Activated CD8-positive, alpha-beta T cell treated with anti-CD3 and anti-CD28 coated beads for 36 hours (primary cell): ENCODE measurements at regions not wholly inside any gene's neighbourhood (a gene's known extent, or its start where the extent isn't known, plus 50 kb on each side); places are given as distances from the start of the nearest gene placed in this dataset.

ENCODE experiments used
- ATAC-seq: fragments of 200-7000 bp; cut with Tn5 transposase; one replicate; pipeline ENCODE4 v1.10.0; 2021; ENCODE audit warnings: mild to moderate bottlenecking, moderate library complexity
- CTCF ChIA-PET: fragments of 350-600 bp; sonication (Branson Sonifier 250); formaldehyde crosslinking; loops from one replicate; lab custom pipeline; 2021; ENCODE audit warnings: antibody characterized with exemption; lab: Charles Lee
- POLR2A ChIA-PET: fragments of 350-600 bp; sonication (Branson Sonifier 250); formaldehyde crosslinking; loops from one replicate; lab custom pipeline; 2021; ENCODE audit warnings: antibody characterized with exemption; lab: Charles Lee
- DNase-seq: peaks from one replicate; pipeline ENCODE4 v3.0.0-alpha.2; 2020
- H3K27ac Mint-ChIP-seq: one replicate; pipeline ENCODE4 v1.8.0; 2021; ENCODE audit warnings: mild to moderate bottlenecking, mixed read lengths
- H3K27me3 Mint-ChIP-seq: one replicate; pipeline ENCODE4 v1.8.0; 2021; ENCODE audit warnings: mixed read lengths
- H3K36me3 Mint-ChIP-seq: one replicate; pipeline ENCODE4 v1.8.0; 2021; ENCODE audit warnings: low read depth, mixed read lengths
- H3K4me1 Mint-ChIP-seq: one replicate; pipeline ENCODE4 v1.8.0; 2021; ENCODE audit warnings: low read depth, mixed read lengths
- H3K4me3 Mint-ChIP-seq: one replicate; pipeline ENCODE4 v1.8.0; 2021; ENCODE audit warnings: mild to moderate bottlenecking, moderate library complexity, mixed read lengths
- H3K9me3 Mint-ChIP-seq: one replicate; pipeline ENCODE4 v1.8.0; 2021; ENCODE audit warnings: mixed read lengths
- intact Hi-C: fragments of 100-400 bp; cut with micrococcal nuclease; formaldehyde crosslinking; loops from one replicate; pipeline ENCODE4 v1.10.0; 2022
- TF ChIP-seq, protein P1 (sequence below): fragments of 200-600 bp; IDR thresholded peaks from one replicate; pipeline ENCODE4 v1.8.0; 2022; ENCODE audit warnings: antibody characterized with exemption, mild to moderate bottlenecking

- ChIA-PET POLR2A (no interaction called here), CTCF (no interaction called here)
- TF ChIP-seq, protein P1, sequence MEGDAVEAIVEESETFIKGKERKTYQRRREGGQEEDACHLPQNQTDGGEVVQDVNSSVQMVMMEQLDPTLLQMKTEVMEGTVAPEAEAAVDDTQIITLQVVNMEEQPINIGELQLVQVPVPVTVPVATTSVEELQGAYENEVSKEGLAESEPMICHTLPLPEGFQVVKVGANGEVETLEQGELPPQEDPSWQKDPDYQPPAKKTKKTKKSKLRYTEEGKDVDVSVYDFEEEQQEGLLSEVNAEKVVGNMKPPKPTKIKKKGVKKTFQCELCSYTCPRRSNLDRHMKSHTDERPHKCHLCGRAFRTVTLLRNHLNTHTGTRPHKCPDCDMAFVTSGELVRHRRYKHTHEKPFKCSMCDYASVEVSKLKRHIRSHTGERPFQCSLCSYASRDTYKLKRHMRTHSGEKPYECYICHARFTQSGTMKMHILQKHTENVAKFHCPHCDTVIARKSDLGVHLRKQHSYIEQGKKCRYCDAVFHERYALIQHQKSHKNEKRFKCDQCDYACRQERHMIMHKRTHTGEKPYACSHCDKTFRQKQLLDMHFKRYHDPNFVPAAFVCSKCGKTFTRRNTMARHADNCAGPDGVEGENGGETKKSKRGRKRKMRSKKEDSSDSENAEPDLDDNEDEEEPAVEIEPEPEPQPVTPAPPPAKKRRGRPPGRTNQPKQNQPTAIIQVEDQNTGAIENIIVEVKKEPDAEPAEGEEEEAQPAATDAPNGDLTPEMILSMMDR = no peak
- Mint-ChIP-seq H3K27ac (no peak overlapping the region), H3K36me3 (peaks cover 10% of the 10 kb centered on the region), H3K4me3 (no peak overlapping the region), H3K4me1 (peaks cover 16% of the 10 kb centered on the region), H3K9me3 (peaks cover 28% of the 10 kb centered on the region), H3K27me3 (no peaks in the 10 kb centered on the region)
- intact Hi-C loops = no loop called here
- ATAC-seq (no peak), DNase-seq (no peak)
Observed at GRCh38 chr12:31855427-31855826, 103.8 kb upstream of the RESF1 start.

- peaks cover 7% of the 10 kb centered on the region for H3K36me3 Mint-ChIP-seq
Observed at GRCh38 chr12:31853977-31854376, 105.2 kb upstream of the RESF1 start.

DNA sequence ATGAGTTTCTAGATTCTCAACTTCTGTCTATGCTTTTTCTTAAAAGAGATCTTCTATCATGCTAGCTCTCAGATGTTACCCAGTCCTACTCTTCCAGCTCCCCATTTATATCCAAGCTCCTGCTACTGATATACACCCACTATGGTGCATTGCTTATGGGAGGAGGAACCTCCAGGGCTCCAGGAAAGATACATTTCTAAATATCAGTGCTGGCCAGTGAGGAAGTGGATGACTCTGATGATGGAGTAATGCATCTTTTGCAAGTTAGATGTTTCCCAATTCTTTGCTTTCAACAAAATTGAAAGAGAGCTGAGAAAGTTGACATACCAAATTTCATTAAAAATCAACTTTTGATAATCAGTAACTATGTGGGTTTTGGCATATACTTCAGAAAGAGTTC, 105.7 kb upstream of the RESF1 start:
- H3K36me3 Mint-ChIP-seq = peaks cover 7% of the 10 kb centered on the region
- no peak overlapping the region for H3K4me3 Mint-ChIP-seq
- POLR2A ChIA-PET = no interaction called here
- DNase-seq (no peak), ATAC-seq (no peak)
- peaks cover 19% of the 10 kb centered on the region for H3K9me3 Mint-ChIP-seq
- CTCF ChIA-PET = no interaction called here
- TF ChIP-seq, protein P1 = no peak
- H3K27me3 Mint-ChIP-seq = no peaks in the 10 kb centered on the region
- peaks cover 3% of the 10 kb centered on the region for H3K4me1 Mint-ChIP-seq
- no peak overlapping the region for H3K27ac Mint-ChIP-seq
- intact Hi-C loops = no loop called here

More at GRCh38 chr12:31853977-31854376, 105.2 kb upstream of the RESF1 start:
- ATAC-seq = no peak
- no peak for DNase-seq
- no peak overlapping the region for H3K27ac Mint-ChIP-seq
- ChIA-PET POLR2A (no interaction called here), CTCF (no interaction called here)
- H3K27me3 Mint-ChIP-seq = no peaks in the 10 kb centered on the region
- TF ChIP-seq, protein P1 = no peak
- intact Hi-C loops = no loop called here
- peaks cover 19% of the 10 kb centered on the region for H3K9me3 Mint-ChIP-seq
- H3K4me1 Mint-ChIP-seq = peaks cover 3% of the 10 kb centered on the region
- H3K4me3 Mint-ChIP-seq = no peak overlapping the region

- peaks cover 16% of the 10 kb centered on the region for H3K36me3 Mint-ChIP-seq
- TF ChIP-seq, protein P1 = no peak
- no peak overlapping the region for H3K4me3 Mint-ChIP-seq
- peaks cover 7% of the 10 kb centered on the region for H3K4me1 Mint-ChIP-seq
- ChIA-PET CTCF (no interaction called here), POLR2A (no interaction called here)
- no peaks in the 10 kb centered on the region for H3K27me3 Mint-ChIP-seq
- intact Hi-C loops = no loop called here
- peaks cover 29% of the 10 kb centered on the region for H3K9me3 Mint-ChIP-seq
- ATAC-seq (no peak), DNase-seq (no peak)
- no peak overlapping the region for H3K27ac Mint-ChIP-seq
Observed at GRCh38 chr12:31850268-31850667, 108.9 kb upstream of the RESF1 start.

DNA sequence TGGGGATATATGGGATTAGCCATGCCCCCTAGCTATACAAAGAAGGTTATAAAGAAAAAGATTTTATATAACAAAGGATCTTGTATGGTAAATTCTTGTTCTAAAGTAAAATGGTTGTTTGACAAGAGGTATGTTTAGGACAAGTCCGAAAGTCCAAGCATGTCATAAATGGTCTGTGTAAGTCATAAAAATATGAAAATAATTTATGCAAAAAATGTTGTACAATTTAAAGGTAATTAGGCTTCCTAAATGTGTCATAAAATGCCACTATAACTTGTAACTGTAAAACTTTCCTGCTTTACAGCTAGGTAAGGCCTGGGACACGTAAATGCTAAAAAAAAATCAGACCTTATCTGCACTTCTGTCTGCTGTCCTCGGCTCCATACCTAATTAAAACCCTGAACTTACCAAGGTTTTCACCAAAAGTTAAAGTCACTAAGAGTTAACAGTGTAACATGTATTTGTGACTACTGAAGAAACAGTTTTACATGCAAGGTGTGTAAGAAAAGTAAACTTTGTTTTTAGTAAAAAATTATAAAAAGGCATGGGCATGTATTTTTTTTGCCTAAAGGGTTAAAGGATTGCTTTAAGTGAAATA, 110.0 kb upstream of the RESF1 start:
- ChIA-PET CTCF (no interaction called here), POLR2A (no interaction called here)
- peaks cover 10% of the 10 kb centered on the region for H3K4me1 Mint-ChIP-seq
- no peak overlapping the region for H3K27ac Mint-ChIP-seq
- no peak overlapping the region for H3K4me3 Mint-ChIP-seq
- TF ChIP-seq, protein P1 = no peak
- H3K36me3 Mint-ChIP-seq = peaks cover 16% of the 10 kb centered on the region
- DNase-seq = no peak
- peaks cover 29% of the 10 kb centered on the region for H3K9me3 Mint-ChIP-seq
- H3K27me3 Mint-ChIP-seq = no peaks in the 10 kb centered on the region
- ATAC-seq = no peak
- intact Hi-C loops = no loop called here
